Liver (tissue), 8 donors: ENCODE measurements at regions not wholly inside any gene's neighbourhood (a gene's known extent, or its start where the extent isn't known, plus 50 kb on each side); places are given as distances from the start of the nearest gene placed in this dataset.

Experiments
- DNase-seq: peaks from one replicate; pipeline ENCODE4 v3.0.0-alpha.2; 2017; ENCODE audit warnings: low spot score
- H3K27ac ChIP-seq, 2 donors: one replicate each; pipeline ENCODE4 v1.7.0; 2013; ENCODE audit warnings: inconsistent platforms in 2 of 2, low read length in 2 of 2, control low read depth in 1 of 2, low read depth in 1 of 2, mild to moderate bottlenecking in 1 of 2
- H3K27me3 ChIP-seq, 4 donors: one replicate each; pipeline versions ENCODE4 v1.6.1 to v1.7.0; 2013; ENCODE audit warnings: low read length in 3 of 4, inconsistent platforms in 1 of 4, mild to moderate bottlenecking in 1 of 4, moderate library complexity in 1 of 4; ENCODE audit not compliant: control insufficient read depth in 4 of 4, insufficient read depth in 4 of 4
- H3K36me3 ChIP-seq, 4 donors: one replicate each; pipeline versions ENCODE4 v1.6.1 to v1.7.0; 2013; ENCODE audit warnings: low read length in 3 of 4, mild to moderate bottlenecking in 3 of 4, low read depth in 1 of 4, moderate library complexity in 1 of 4; ENCODE audit not compliant: control insufficient read depth in 4 of 4, insufficient read depth in 3 of 4
- H3K4me1 ChIP-seq, 4 donors: one replicate each; pipeline versions ENCODE4 v1.6.1 to v1.7.0; 2013; ENCODE audit warnings: low read length in 3 of 4, mild to moderate bottlenecking in 3 of 4, moderate library complexity in 1 of 4; ENCODE audit not compliant: control insufficient read depth in 4 of 4, insufficient read depth in 4 of 4
- H3K4me3 ChIP-seq, 3 donors: one replicate each; pipeline versions ENCODE4 v1.6.1 to v1.7.0; 2013; ENCODE audit warnings: low read length in 3 of 3, control low read depth in 1 of 3, low read depth in 1 of 3, mild to moderate bottlenecking in 1 of 3
- H3K9ac ChIP-seq, 2 donors: one replicate each; pipeline ENCODE4 v1.7.0; 2013; ENCODE audit warnings: low read length in 2 of 2, mild to moderate bottlenecking in 2 of 2, moderate library complexity in 2 of 2, control low read depth in 1 of 2, low read depth in 1 of 2
- H3K9me3 ChIP-seq, 4 donors: one replicate each; pipeline versions ENCODE4 v1.6.1 to v1.7.0; 2013; ENCODE audit warnings: low read length in 3 of 4; ENCODE audit not compliant: control insufficient read depth in 4 of 4
- ATF3 ChIP-seq: IDR thresholded peaks from 2 replicates; pipeline ENCODE4 v1.6.1; 2016; ENCODE audit warnings: antibody characterized with exemption
- CTCF ChIP-seq: fragments of 150-350 bp; IDR thresholded peaks from 2 replicates; pipeline ENCODE4 v1.5.1; 2017; ENCODE audit warnings: improper control_type of control experiment, low read depth, low read length; ENCODE audit not compliant: missing input control
- EGR1 ChIP-seq, 2 donors: IDR thresholded peaks; 2 replicates each; pipeline ENCODE4 v1.6.1; 2016 to 2018; ENCODE audit warnings: antibody characterized with exemption in 2 of 2, low read depth in 2 of 2
- FOXA1 ChIP-seq: IDR thresholded peaks from 2 replicates; pipeline ENCODE4 v1.6.1; 2016; ENCODE audit warnings: antibody characterized with exemption
- FOXA2 ChIP-seq: IDR thresholded peaks from 2 replicates; pipeline ENCODE4 v1.6.1; 2016; ENCODE audit warnings: antibody characterized with exemption
- GABPA ChIP-seq, 2 donors: IDR thresholded peaks in 1 of 2; conservative IDR thresholded peaks in 1 of 2; 2 replicates each; pipeline ENCODE4 v1.6.1; 2016; ENCODE audit warnings: antibody characterized with exemption in 2 of 2, mild to moderate bottlenecking in 1 of 2, moderate library complexity in 1 of 2
- HNF4A ChIP-seq, 2 donors: conservative IDR thresholded peaks; 2 replicates each; pipeline ENCODE4 v1.6.1; 2016; ENCODE audit warnings: antibody characterized with exemption in 2 of 2, mild to moderate bottlenecking in 2 of 2
- HNF4G ChIP-seq: IDR thresholded peaks from 2 replicates; pipeline ENCODE4 v1.6.1; 2016; ENCODE audit warnings: antibody characterized with exemption
- JUND ChIP-seq, 2 donors: IDR thresholded peaks; 2 replicates each; pipeline ENCODE4 v1.6.1; 2016; ENCODE audit warnings: antibody characterized with exemption in 2 of 2
- MAX ChIP-seq: IDR thresholded peaks from 2 replicates; pipeline ENCODE4 v1.6.1; 2016; ENCODE audit warnings: antibody characterized with exemption
- NR2F2 ChIP-seq: IDR thresholded peaks from 2 replicates; pipeline ENCODE4 v1.6.1; 2016; ENCODE audit warnings: antibody characterized with exemption
- RAD21 ChIP-seq, 2 donors: IDR thresholded peaks; 2 replicates each; pipeline ENCODE4 v1.6.1; 2016; ENCODE audit warnings: antibody characterized with exemption in 2 of 2, mild to moderate bottlenecking in 2 of 2
- REST ChIP-seq: IDR thresholded peaks from 2 replicates; pipeline ENCODE4 v1.6.1; 2016; ENCODE audit warnings: antibody characterized with exemption, mild to moderate bottlenecking
- RXRA ChIP-seq, 2 donors: IDR thresholded peaks; 2 replicates each; pipeline ENCODE4 v1.6.1; 2017 to 2018; ENCODE audit warnings: antibody characterized with exemption in 2 of 2, mild to moderate bottlenecking in 1 of 2
- SP1 ChIP-seq: IDR thresholded peaks from 2 replicates; pipeline ENCODE4 v1.6.1; 2018; ENCODE audit warnings: antibody characterized with exemption, mild to moderate bottlenecking
- TAF1 ChIP-seq: conservative IDR thresholded peaks from 2 replicates; pipeline ENCODE4 v1.6.1; 2016; ENCODE audit warnings: antibody characterized with exemption, mild to moderate bottlenecking
- YY1 ChIP-seq: IDR thresholded peaks from 2 replicates; pipeline ENCODE4 v1.6.1; 2016; ENCODE audit warnings: antibody characterized with exemption, mild to moderate bottlenecking
- WGBS: extraction: QIAGEN DNeasy Blood & Tissue Kit; methylation state at CpG from one replicate; pipeline ENCODE4 v1.1.7; 2013; 5-methylcytosine and 5-hydroxymethylcytosine counted together
- donor health status: healthy.
- donor health status: healthy.
- donor health status: healthy.
- donor health status: healthy.
- donor health status: healthy.

- Histone ChIP-seq H3K27me3 (peaks cover 0 to 2% (median 0%) of the 10 kb centered on the region in 4 donors), H3K4me3 (no peak overlapping the region), H3K9me3 (no peaks in the 10 kb centered on the region), H3K4me1 (no peaks in the 10 kb centered on the region), H3K27ac (no peak overlapping the region), H3K9ac (no peak overlapping the region), H3K36me3 (no peaks in the 10 kb centered on the region)
- no peak for DNase-seq
- WGBS = 46% methylated on average over 1 of the region's 1 CpG
- TF ChIP-seq YY1 (no peak), RXRA (IDR thresholded peaks at IDR 0.05) (no peak), RAD21 (IDR thresholded peaks at IDR 0.05) (no peak), NR2F2 (no peak), REST (no peak), EGR1 (IDR thresholded peaks at IDR 0.05; ENCODE audit: low read depth in 2 of 2) (no peak), FOXA1 (no peak), SP1 (no peak), CTCF (no peak), FOXA2 (no peak), TAF1 (no peak), ATF3 (no peak)
Observed at GRCh38 chr3:163481738-163482137, 1596.6 kb downstream of the SI start.

GRCh38 chr3:163476179-163476578 is 1602.1 kb downstream of the SI start:
- no peaks in the 10 kb centered on the region for H3K9me3 ChIP-seq
- TF ChIP-seq HNF4G = no peak
- peak; percentile 6 for TF ChIP-seq CTCF
- TF ChIP-seq RXRA (IDR thresholded peaks at IDR 0.05) = no peak
- TF ChIP-seq HNF4A (conservative IDR thresholded peaks at IDR 0.05) = no peak
- TF ChIP-seq REST = no peak
- peak in 1 of 2 donors; percentile 25 for TF ChIP-seq RAD21 (IDR thresholded peaks at IDR 0.05)
- no peak for TF ChIP-seq JUND (IDR thresholded peaks at IDR 0.05)
- no peak for TF ChIP-seq ATF3
- TF ChIP-seq GABPA (IDR thresholded peaks at IDR 0.05 in 1 of 2, conservative IDR thresholded peaks at IDR 0.05 in 1 of 2) = no peak
- no peak for TF ChIP-seq TAF1
- no peak for TF ChIP-seq MAX
- no peak for DNase-seq
- H3K36me3 ChIP-seq = no peaks in the 10 kb centered on the region
- H3K4me1 ChIP-seq = no peaks in the 10 kb centered on the region
- no peak overlapping the region for H3K27ac ChIP-seq
- no peak overlapping the region for H3K4me3 ChIP-seq
- WGBS = 52% methylated on average over 2 of the region's 2 CpGs
- no peak overlapping the region for H3K9ac ChIP-seq
- no peaks in the 10 kb centered on the region for H3K27me3 ChIP-seq
